ENCODE measurements at regions not wholly inside any gene's neighbourhood (a gene's known extent, or its start where the extent isn't known, plus 50 kb on each side); places are given as distances from the start of the nearest gene placed in this dataset.

DNA sequence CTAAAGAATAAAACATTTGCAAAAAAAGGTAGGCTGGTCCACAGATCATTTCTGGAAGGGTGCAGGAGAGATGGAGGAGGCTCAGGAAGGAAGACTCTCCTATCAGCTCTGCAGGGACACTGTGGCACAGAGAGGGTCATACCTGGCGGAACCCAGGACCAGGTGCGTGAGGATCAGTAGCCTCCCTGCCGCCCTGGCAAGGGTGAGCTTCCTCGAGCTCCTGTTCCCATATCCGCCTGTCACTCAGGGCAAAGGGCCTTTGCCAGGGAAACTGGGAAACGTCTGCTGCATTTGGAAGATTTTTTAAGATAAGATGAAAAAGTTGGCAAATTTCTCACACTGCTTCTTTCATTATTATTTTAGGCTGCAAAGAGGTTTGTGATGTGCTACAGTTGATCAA lies 112.1 kb upstream of the TIAM1 start:
- ChIA-PET RAD21 (ENCODE audit: unreplicated experiment) (interaction anchor here (0.8 kb wide), 1 partner anchor 257 kb away, joined by 3 read pairs; no protein-coding TSS in a partner anchor), POLR2A (no interaction called here), CTCF (no interaction called here), SMC1A (ENCODE audit: uncharacterized antibody, unreplicated experiment) (no interaction called here)
- no peak for ATAC-seq
- Histone ChIP-seq H3K27ac (ENCODE audit: control insufficient read depth, insufficient read depth) (no peak overlapping the region), H3K9me3 (replicated peaks; ENCODE audit: control insufficient read depth, insufficient read depth, low read length) (no peaks in the 10 kb centered on the region), H3K4me1 (ENCODE audit: control insufficient read depth, insufficient read depth, low read length) (no peaks in the 10 kb centered on the region), H3K27me3 (replicated peaks in 1 of 2; ENCODE audit: control insufficient read depth in 2 of 2, insufficient read depth in 2 of 2, low read length in 1 of 2) (no peaks in the 10 kb centered on the region), H2AFZ (ENCODE audit: control insufficient read depth, low read depth, low read length) (no peak overlapping the region), H3K36me3 (ENCODE audit: control insufficient read depth in 2 of 2, insufficient read depth in 2 of 2, low read length in 1 of 2) (no peaks in the 10 kb centered on the region), H3K79me2 (ENCODE audit: control insufficient read depth, insufficient read depth, low read length) (no peaks in the 10 kb centered on the region), H3K9ac (ENCODE audit: control insufficient read depth, insufficient read depth, low read length) (no peak overlapping the region), H3K4me2 (ENCODE audit: control insufficient read depth, insufficient read depth) (no peak overlapping the region), H3K4me3 (no peak overlapping the region), H4K20me1 (ENCODE audit: control insufficient read depth, insufficient read depth) (no peaks in the 10 kb centered on the region)
- TF ChIP-seq SREBF2 (IDR thresholded peaks at IDR 0.05; ENCODE audit: low read length), result no peak
- no peak for TF ChIP-seq ESRRA (IDR thresholded peaks at IDR 0.05; ENCODE audit: low read length)
- no peak for TF ChIP-seq ASH2L (IDR thresholded peaks at IDR 0.05; ENCODE audit: borderline replicate concordance, low read depth)
- no peak for TF ChIP-seq NBN (IDR thresholded peaks at IDR 0.05)
- no peak for TF ChIP-seq CREM (IDR thresholded peaks at IDR 0.05; ENCODE audit: low read depth)
- no peak for TF ChIP-seq TARDBP (IDR thresholded peaks at IDR 0.05; ENCODE audit: borderline replicate concordance)
- TF ChIP-seq DPF2 (IDR thresholded peaks at IDR 0.05), result no peak
- TF ChIP-seq, protein P1, sequence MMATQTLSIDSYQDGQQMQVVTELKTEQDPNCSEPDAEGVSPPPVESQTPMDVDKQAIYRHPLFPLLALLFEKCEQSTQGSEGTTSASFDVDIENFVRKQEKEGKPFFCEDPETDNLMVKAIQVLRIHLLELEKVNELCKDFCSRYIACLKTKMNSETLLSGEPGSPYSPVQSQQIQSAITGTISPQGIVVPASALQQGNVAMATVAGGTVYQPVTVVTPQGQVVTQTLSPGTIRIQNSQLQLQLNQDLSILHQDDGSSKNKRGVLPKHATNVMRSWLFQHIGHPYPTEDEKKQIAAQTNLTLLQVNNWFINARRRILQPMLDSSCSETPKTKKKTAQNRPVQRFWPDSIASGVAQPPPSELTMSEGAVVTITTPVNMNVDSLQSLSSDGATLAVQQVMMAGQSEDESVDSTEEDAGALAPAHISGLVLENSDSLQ (IDR thresholded peaks at IDR 0.05), result no peak
- TF ChIP-seq NR2C2 (IDR thresholded peaks at IDR 0.05; ENCODE audit: borderline replicate concordance, control insufficient read depth, insufficient read length, low read depth), result no peak
- TF ChIP-seq RFX5 (IDR thresholded peaks at IDR 0.05; ENCODE audit: low read depth, low read length), result no peak
- no peak for TF ChIP-seq SIX5 (IDR thresholded peaks at IDR 0.05; ENCODE audit: low read depth, low read length, severe bottlenecking)
- TF ChIP-seq BCLAF1 (IDR thresholded peaks at IDR 0.05), result no peak
- TF ChIP-seq WRNIP1 (IDR thresholded peaks at IDR 0.05; ENCODE audit: borderline replicate concordance, low read depth, low read length), result no peak
- FAIRE-seq, result no peak
- in situ Hi-C loops (cut with MboI) (no loop called here), intact Hi-C loops (cut with micrococcal nuclease; ENCODE audit: unreplicated experiment) (no loop called here)
- 19% methylated on average over 6 of the region's 6 CpGs for WGBS (ENCODE audit: insufficient coverage, insufficient replicate concordance, low lambda C conversion rate, missing lambda C conversion rate)
- BruUV-seq (replicated peaks), result no TSS peak
- no peak for DNase-seq (ENCODE audit: low read depth, low spot score)
